ENCODE measurements at regions not wholly inside any gene's neighbourhood (a gene's known extent, or its start where the extent isn't known, plus 50 kb on each side); places are given as distances from the start of the nearest gene placed in this dataset.

- no peak for TF ChIP-seq CTCF (IDR thresholded peaks at IDR 0.05; ENCODE audit: low read depth, low read length, missing input control)
- no peak for TF ChIP-seq FOXA1 (IDR thresholded peaks at IDR 0.05)
- no peak for TF ChIP-seq YY1 (IDR thresholded peaks at IDR 0.05)
- TF ChIP-seq NR2F2 (IDR thresholded peaks at IDR 0.05) = no peak
- Histone ChIP-seq H3K9ac (ENCODE audit: low read depth in 1 of 2, low read length in 2 of 2) (no peak overlapping the region), H3K27me3 (ENCODE audit: control insufficient read depth in 4 of 4, insufficient read depth in 4 of 4, low read length in 3 of 4) (peaks cover 0 to 2% (median 0%) of the 10 kb centered on the region in 4 donors), H3K27ac (ENCODE audit: low read depth in 1 of 2, low read length in 2 of 2) (no peak overlapping the region), H3K9me3 (ENCODE audit: control insufficient read depth in 4 of 4, low read length in 3 of 4) (no peaks in the 10 kb centered on the region), H3K4me1 (ENCODE audit: control insufficient read depth in 4 of 4, insufficient read depth in 4 of 4, low read length in 3 of 4) (peaks cover 0 to 3% (median 0%) of the 10 kb centered on the region in 4 donors), H3K4me3 (ENCODE audit: low read depth in 1 of 3, low read length in 3 of 3) (no peak overlapping the region), H3K36me3 (ENCODE audit: control insufficient read depth in 4 of 4, insufficient read depth in 3 of 4, low read depth in 1 of 4, low read length in 3 of 4) (no peaks in the 10 kb centered on the region)
- WGBS = 41% methylated on average over 1 of the region's 1 CpG
- no peak for DNase-seq (ENCODE audit: low spot score)
These were observed 1550.3 kb downstream of the CDH8 start for GRCh38 chr16:60485872-60486489.

- H3K36me3 ChIP-seq (ENCODE audit: control insufficient read depth in 4 of 4, insufficient read depth in 3 of 4, low read depth in 1 of 4, low read length in 3 of 4) = no peaks in the 10 kb centered on the region
- H3K9ac ChIP-seq (ENCODE audit: low read depth in 1 of 2, low read length in 2 of 2) = no peak overlapping the region
- peaks cover 0 to 3% (median 0%) of the 10 kb centered on the region in 4 donors for H3K4me1 ChIP-seq (ENCODE audit: control insufficient read depth in 4 of 4, insufficient read depth in 4 of 4, low read length in 3 of 4)
- H3K27ac ChIP-seq (ENCODE audit: low read depth in 1 of 2, low read length in 2 of 2) = no peak overlapping the region
- no peak overlapping the region for H3K4me3 ChIP-seq (ENCODE audit: low read depth in 1 of 3, low read length in 3 of 3)
- WGBS = 73% methylated on average over 2 of the region's 2 CpGs
- H3K9me3 ChIP-seq (ENCODE audit: control insufficient read depth in 4 of 4, low read length in 3 of 4) = no peaks in the 10 kb centered on the region
- TF ChIP-seq HNF4A (conservative IDR thresholded peaks at IDR 0.05) = no peak
- TF ChIP-seq NR2F2 (IDR thresholded peaks at IDR 0.05) = no peak
- TF ChIP-seq ATF3 (IDR thresholded peaks at IDR 0.05) = no peak
- TF ChIP-seq JUND (IDR thresholded peaks at IDR 0.05) = no peak
- TF ChIP-seq CTCF (IDR thresholded peaks at IDR 0.05; ENCODE audit: low read depth, low read length, missing input control) = no peak
- TF ChIP-seq REST (IDR thresholded peaks at IDR 0.05) = no peak
- no peak for TF ChIP-seq FOXA1 (IDR thresholded peaks at IDR 0.05)
- no peak for TF ChIP-seq FOXA2 (IDR thresholded peaks at IDR 0.05)
- no peak for TF ChIP-seq YY1 (IDR thresholded peaks at IDR 0.05)
- no peak for TF ChIP-seq RAD21 (IDR thresholded peaks at IDR 0.05)
- no peak for TF ChIP-seq GABPA (IDR thresholded peaks at IDR 0.05 in 1 of 2, conservative IDR thresholded peaks at IDR 0.05 in 1 of 2)
- TF ChIP-seq SP1 (IDR thresholded peaks at IDR 0.05) = no peak
- TF ChIP-seq TAF1 (conservative IDR thresholded peaks at IDR 0.05) = no peak
- TF ChIP-seq ZBTB33 (IDR thresholded peaks at IDR 0.05) = no peak
- no peak for TF ChIP-seq MAX (IDR thresholded peaks at IDR 0.05)
- DNase-seq (ENCODE audit: low spot score) = no peak
- H3K27me3 ChIP-seq (ENCODE audit: control insufficient read depth in 4 of 4, insufficient read depth in 4 of 4, low read length in 3 of 4) = peaks cover 0 to 2% (median 0%) of the 10 kb centered on the region in 4 donors
These were observed 1551.3 kb downstream of the CDH8 start for GRCh38 chr16:60484901-60485300.

Measured in liver (tissue), 8 donors.